T47D (cell line): ENCODE measurements at regions not wholly inside any gene's neighbourhood (a gene's known extent, or its start where the extent isn't known, plus 50 kb on each side); places are given as distances from the start of the nearest gene placed in this dataset.

Source experiments
- DNase-seq, 2 experiments: peaks; one replicate each; pipeline versions ENCODE4 v3.0.0 to v3.0.0-alpha.2; 2011 to 2012; ENCODE audit warnings: low read depth in 1 of 2, low spot score in 1 of 2
- JUND ChIP-seq: IDR thresholded peaks from 2 replicates; pipeline ENCODE4 v1.6.1; 2012; ENCODE audit warnings: low read depth
- in situ Hi-C: cut with HindIII; loops from 2 replicates; pipeline ENCODE4 v1.10.0; 2016; ENCODE audit warnings: low sequenced_read_pairs, low pct_unique_long_range_greater_than_20kb

GRCh38 chr3:72255791-72256559 lies 471.0 kb upstream of the PROK2 start:
- DNase-seq: peak; percentile 28 to 81
- in situ Hi-C loops: no loop called here
- TF ChIP-seq JUND: no peak

DNA sequence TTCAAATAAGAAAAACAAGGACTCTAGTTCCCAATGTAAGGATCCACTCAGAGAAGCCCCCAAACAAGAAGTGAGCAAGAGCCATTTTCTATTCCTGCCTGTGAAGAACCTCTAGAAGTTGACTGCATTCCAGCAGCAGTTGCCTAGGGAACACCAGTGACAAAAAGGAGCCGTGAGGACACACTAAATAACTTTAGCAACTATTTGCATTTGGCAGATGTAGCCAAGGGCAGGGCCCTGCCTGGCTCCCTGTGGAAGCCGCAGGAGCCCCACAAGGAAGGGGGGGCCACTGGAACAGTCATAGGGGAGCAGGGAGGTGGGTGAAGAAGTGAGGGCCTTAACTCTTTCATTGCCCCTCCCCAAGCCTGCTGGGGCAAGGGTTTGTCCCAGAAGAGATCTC lies 470.2 kb upstream of the PROK2 start:
- in situ Hi-C loops: no loop called here
- peak in 1 of 2 experiments; percentile 59 for DNase-seq
- no peak for TF ChIP-seq JUND

DNA sequence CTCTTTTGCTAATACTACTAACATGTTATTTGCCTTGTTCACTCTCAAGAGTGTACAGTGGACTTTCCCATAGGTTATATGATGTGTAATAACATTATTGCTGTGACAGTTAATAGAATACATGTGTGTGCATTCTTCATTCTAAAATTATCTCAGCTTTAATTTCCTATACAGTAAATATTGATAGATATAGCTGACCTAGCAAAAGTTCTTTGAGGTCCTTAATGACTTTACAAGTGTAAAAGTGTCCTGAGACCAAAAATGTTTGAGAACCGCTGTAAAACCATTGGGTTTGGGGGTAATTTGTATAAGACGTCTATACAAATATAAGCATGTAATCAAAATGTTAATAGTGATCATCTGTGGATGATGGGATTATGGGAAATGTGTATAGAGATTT lies 469.5 kb upstream of the PROK2 start:
- no peak for TF ChIP-seq JUND
- in situ Hi-C loops: no loop called here
- DNase-seq: no peak

- in situ Hi-C loops: no loop called here
- no peak for TF ChIP-seq JUND
- no peak for DNase-seq
These were observed 465.8 kb upstream of the PROK2 start for GRCh38 chr3:72250725-72251124.

DNA sequence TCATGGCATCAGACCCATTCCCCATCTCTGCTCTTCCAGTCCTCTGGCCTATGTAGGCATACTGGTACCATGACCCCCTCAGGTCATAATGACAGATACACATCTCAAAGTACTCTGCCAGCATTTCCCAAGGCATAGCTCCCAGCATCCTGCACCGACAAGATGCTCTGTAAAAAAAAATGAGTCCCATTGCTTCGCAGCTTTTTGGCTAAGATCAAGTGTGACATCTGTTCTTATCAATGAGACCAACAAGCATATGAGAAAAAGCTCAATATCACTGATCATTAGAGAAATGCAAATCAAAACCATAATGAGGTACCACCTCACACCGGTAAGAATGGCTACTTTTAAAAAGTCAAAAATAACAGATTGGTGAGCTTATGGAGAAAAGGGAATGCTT lies 463.9 kb upstream of the PROK2 start:
- in situ Hi-C loops: no loop called here
- DNase-seq: no peak
- no peak for TF ChIP-seq JUND

DNA sequence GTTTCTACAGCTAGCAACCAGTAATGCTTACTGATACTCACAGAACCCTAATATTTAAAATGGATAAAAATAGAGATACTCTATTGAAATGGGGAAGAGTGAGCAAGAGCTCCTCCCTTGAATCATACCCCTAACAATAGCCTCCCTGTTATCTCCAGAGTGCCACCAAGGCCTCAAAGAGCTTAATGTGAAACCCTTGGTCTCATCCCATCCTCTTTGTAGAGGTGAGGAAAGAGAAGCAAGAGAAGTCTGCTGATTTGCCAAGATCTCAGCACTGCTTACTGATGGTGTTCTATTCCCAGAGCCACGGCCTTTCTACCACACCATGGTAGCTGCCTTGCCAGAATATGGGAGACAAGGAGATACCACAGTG lies 463.4 kb upstream of the PROK2 start:
- no peak for DNase-seq
- in situ Hi-C loops: no loop called here
- TF ChIP-seq JUND: no peak

- in situ Hi-C loops: no loop called here
- DNase-seq: no peak
- no peak for TF ChIP-seq JUND
These were observed 462.9 kb upstream of the PROK2 start for GRCh38 chr3:72247645-72248388.

- DNase-seq: no peak
- in situ Hi-C loops: no loop called here
- TF ChIP-seq JUND: no peak
These were observed 462.2 kb upstream of the PROK2 start for GRCh38 chr3:72247126-72247525.

- no peak for DNase-seq
- no peak for TF ChIP-seq JUND
- in situ Hi-C loops: no loop called here
These were observed 461.7 kb upstream of the PROK2 start for GRCh38 chr3:72246685-72247084.

DNA sequence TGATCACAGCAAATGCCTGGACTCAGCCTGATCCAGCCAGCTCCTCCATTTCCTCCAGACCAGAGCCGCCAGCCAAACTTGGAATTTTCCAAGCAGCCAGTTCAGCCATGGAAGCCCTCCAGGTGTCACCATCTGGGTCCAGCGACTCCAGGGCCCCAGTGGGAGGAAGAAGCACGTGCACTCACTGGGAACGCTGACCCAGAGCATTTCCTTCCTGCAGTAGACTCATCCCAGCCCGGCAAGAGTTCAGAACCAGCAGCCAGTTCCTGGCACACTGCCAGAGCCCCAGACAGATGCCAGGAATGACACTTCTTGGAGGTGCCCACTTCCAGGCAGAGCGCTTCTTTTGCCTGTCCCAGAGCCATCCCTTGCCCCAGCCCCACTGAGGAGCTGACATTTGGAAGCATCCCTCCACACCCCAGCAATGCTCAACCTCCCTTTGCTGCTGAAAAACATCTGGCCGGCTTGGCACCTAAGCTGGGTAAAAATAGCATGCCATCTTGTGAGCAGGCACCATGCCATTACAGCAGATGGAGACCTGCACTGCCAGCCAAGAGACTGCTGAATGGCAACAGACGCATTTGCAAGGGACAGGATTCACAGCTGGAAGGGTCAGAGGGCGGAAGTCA lies 460.3 kb upstream of the PROK2 start:
- no peak for DNase-seq

GRCh38 chr3:72244396-72244795 lies 459.4 kb upstream of the PROK2 start:
- in situ Hi-C loops: no loop called here
- no peak for DNase-seq

More for the DNA sequence above, 460.3 kb upstream of the PROK2 start:
- in situ Hi-C loops: no loop called here
- TF ChIP-seq JUND: no peak

GRCh38 chr3:72242326-72242725 lies 457.4 kb upstream of the PROK2 start:
- no peak for TF ChIP-seq JUND
- DNase-seq: no peak
- in situ Hi-C loops: no loop called here

More at GRCh38 chr3:72244396-72244795, 459.4 kb upstream of the PROK2 start:
- TF ChIP-seq JUND: no peak

- in situ Hi-C loops: no loop called here
- DNase-seq: no peak
- TF ChIP-seq JUND: no peak
These were observed 456.6 kb upstream of the PROK2 start for GRCh38 chr3:72241525-72241924.

DNA sequence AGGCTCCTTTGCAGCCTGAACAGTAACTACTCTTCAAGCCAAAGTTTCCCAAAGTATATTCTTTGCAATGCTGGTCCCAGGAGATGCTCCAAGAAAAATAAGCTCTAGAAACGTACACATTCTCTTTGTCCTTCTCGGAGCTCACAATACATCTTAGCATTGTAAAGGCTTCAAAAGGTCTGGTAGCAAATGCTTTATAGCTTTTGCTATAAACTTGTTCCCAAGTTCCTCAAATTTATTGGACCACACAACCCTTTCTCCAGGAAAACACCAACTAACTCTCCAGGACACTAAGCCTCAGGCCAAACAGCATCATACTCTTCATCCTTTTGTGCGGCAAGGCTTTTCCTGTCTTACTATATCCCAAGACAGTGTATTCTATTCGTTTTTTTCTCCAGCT lies 455.6 kb upstream of the PROK2 start:
- DNase-seq: no peak
- TF ChIP-seq JUND: no peak

More for the DNA sequence above, 455.6 kb upstream of the PROK2 start:
- in situ Hi-C loops: no loop called here
